ENCODE measurements at regions not wholly inside any gene's neighbourhood (a gene's known extent, or its start where the extent isn't known, plus 50 kb on each side); places are given as distances from the start of the nearest gene placed in this dataset.

DNA sequence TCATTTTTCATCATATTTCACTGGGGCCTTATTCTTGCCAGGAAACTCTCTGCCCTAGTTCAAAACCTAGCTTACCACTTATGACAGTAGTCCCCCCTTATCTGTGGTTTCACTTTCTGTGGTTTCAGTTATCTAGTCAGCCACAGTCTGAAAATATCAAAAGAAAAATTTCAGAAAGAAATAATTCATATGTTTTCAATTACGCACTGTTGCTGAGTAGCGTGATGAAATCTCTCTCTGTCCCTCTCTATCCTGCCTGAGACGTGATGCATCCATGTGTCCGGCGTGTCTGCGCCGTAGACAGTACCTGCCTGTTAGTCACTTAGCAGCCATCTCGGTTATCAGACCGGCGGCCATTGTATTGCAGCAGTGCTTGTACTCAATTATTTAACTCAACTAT is 369.9 kb upstream of the MCTP2 start:
- H3K36me3 ChIP-seq = peaks cover 0 to 1% (median 0%) of the 10 kb centered on the region in 6 donors
- TF ChIP-seq POLR2AphosphoS5 (IDR thresholded peaks at IDR 0.05) (no peak), POLR2A (IDR thresholded peaks at IDR 0.05) (no peak), CTCF (IDR thresholded peaks at IDR 0.05 in 8 of 11, conservative IDR thresholded peaks at IDR 0.05 in 3 of 11) (no peak)
- H3K27ac ChIP-seq = peak overlapping the region in 5 of 8 donors; percentile 61 to 95 (median 89)
- no peak for DNase-seq
- intact Hi-C loops (cut with DNase I; ENCODE audit: low total_unique reads) = no loop called here
- no peaks in the 10 kb centered on the region for H3K9me3 ChIP-seq
- H3K4me1 ChIP-seq = peaks cover 0 to 27% (median 8%) of the 10 kb centered on the region in 6 donors
- WGBS, 5 donors = 68 to 80% (median 77%) methylated on average over 10 of the region's 10 CpGs
- H3K4me3 ChIP-seq = no peak overlapping the region
- H3K27me3 ChIP-seq (replicated peaks in 1 of 7) = peaks cover 0 to 3% (median 0%) of the 10 kb centered on the region in 7 donors

DNA sequence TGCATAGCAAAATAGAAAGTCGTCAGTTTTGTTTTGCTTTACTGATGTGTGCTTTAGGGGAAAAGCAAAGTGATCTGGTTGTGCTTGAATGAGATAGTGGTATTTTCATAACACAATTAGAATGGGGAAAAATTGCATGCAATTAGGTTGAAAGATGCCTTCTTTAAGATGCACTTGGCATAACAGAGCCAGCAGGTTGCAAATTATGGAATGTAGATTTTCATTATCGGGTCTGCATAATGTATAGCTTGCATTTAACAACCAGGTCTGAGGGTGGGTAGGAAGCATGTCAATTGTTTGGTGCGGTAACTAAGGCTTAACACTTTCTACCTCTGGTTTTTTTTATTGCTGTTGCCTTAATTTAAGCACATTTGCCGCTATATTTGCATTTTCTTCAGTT is 370.7 kb upstream of the MCTP2 start:
- 83 to 94% (median 87%) methylated on average over 4 of the region's 4 CpGs for WGBS, 5 donors
- DNase-seq = no peak
- peak overlapping the region in 1 of 8 donors; percentile 95 for H3K27ac ChIP-seq
- TF ChIP-seq CTCF (IDR thresholded peaks at IDR 0.05 in 8 of 11, conservative IDR thresholded peaks at IDR 0.05 in 3 of 11) = no peak
- no peak for TF ChIP-seq POLR2A (IDR thresholded peaks at IDR 0.05)
- TF ChIP-seq POLR2AphosphoS5 (IDR thresholded peaks at IDR 0.05) = no peak
- H3K4me1 ChIP-seq = peaks cover 0 to 20% (median 8%) of the 10 kb centered on the region in 6 donors
- H3K27me3 ChIP-seq (replicated peaks in 1 of 7) = peaks cover 0 to 3% (median 0%) of the 10 kb centered on the region in 7 donors
- H3K36me3 ChIP-seq = no peaks in the 10 kb centered on the region
- intact Hi-C loops (cut with DNase I; ENCODE audit: low total_unique reads) = no loop called here
- no peaks in the 10 kb centered on the region for H3K9me3 ChIP-seq
- no peak overlapping the region for H3K4me3 ChIP-seq

- no peaks in the 10 kb centered on the region for H3K9me3 ChIP-seq
- WGBS, 5 donors = 71 to 93% (median 78%) methylated on average over 3 of the region's 3 CpGs
- TF ChIP-seq CTCF (IDR thresholded peaks at IDR 0.05 in 8 of 11, conservative IDR thresholded peaks at IDR 0.05 in 3 of 11) (no peak), POLR2A (IDR thresholded peaks at IDR 0.05) (no peak), POLR2AphosphoS5 (IDR thresholded peaks at IDR 0.05) (no peak)
- no peak overlapping the region for H3K27ac ChIP-seq
- intact Hi-C loops (cut with DNase I; ENCODE audit: low total_unique reads) = no loop called here
- H3K27me3 ChIP-seq (replicated peaks in 1 of 7) = peaks cover 0 to 3% (median 0%) of the 10 kb centered on the region in 7 donors
- peaks cover 0 to 20% (median 8%) of the 10 kb centered on the region in 6 donors for H3K4me1 ChIP-seq
- DNase-seq = no peak
- H3K4me3 ChIP-seq = no peak overlapping the region
- H3K36me3 ChIP-seq = no peaks in the 10 kb centered on the region
Measured at GRCh38 chr15:93859176-93859575, 372.2 kb upstream of the MCTP2 start.

DNA sequence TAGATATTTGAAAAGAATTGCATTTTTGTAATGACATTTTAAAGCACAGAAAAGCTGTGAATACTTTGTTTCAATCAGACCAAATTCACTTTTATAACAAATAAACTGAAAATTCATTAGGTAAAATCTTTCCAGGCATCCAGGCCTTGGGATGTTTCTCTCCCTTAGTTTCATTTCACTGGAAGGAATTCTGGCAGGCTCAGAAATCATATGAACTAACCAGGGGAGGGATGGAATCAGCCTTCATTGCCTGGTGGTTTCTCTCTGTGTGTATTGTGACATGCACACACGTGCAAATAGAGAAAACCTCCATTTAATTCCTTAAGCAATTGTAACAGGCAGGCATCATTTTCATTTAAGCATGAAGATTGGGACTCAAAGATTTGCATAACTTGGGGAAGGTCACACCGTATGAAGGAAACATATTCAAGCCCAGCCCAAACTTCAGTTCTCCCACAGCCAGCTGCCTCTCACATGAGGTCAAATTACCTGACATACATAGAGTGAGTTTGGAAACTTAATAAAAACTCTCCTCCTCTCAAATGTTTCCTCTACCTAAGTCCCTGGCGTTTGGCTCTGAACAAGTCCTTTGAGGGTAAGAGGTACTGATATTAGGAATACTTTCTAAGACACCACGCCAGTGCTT is 376.1 kb upstream of the MCTP2 start:
- no peaks in the 10 kb centered on the region for H3K36me3 ChIP-seq
- H3K27ac ChIP-seq = no peak overlapping the region
- no peaks in the 10 kb centered on the region for H3K27me3 ChIP-seq (replicated peaks in 1 of 7)
- H3K9me3 ChIP-seq = no peaks in the 10 kb centered on the region
- intact Hi-C loops (cut with DNase I; ENCODE audit: low total_unique reads) = no loop called here
- TF ChIP-seq POLR2A (IDR thresholded peaks at IDR 0.05) (no peak), CTCF (IDR thresholded peaks at IDR 0.05 in 8 of 11, conservative IDR thresholded peaks at IDR 0.05 in 3 of 11) (no peak), POLR2AphosphoS5 (IDR thresholded peaks at IDR 0.05) (no peak)
- 73 to 86% (median 80%) methylated on average over 4 of the region's 4 CpGs for WGBS, 5 donors
- H3K4me3 ChIP-seq = no peak overlapping the region
- H3K4me1 ChIP-seq = no peaks in the 10 kb centered on the region
- no peak for DNase-seq

Data from spleen (tissue), 11 donors.